ENCODE measurements at regions not wholly inside any gene's neighbourhood (a gene's known extent, or its start where the extent isn't known, plus 50 kb on each side); places are given as distances from the start of the nearest gene placed in this dataset.

GRCh38 chr6:92024881-92025280 lies 1394.5 kb downstream of the EPHA7 start:
- TF ChIP-seq CTCF (IDR thresholded peaks at IDR 0.05) (no peak), POLR2AphosphoS5 (IDR thresholded peaks at IDR 0.05) (no peak), POLR2A (IDR thresholded peaks at IDR 0.05) (no peak)

Data from breast epithelium (tissue), 3 donors.